ENCODE measurements at regions not wholly inside any gene's neighbourhood (a gene's known extent, or its start where the extent isn't known, plus 50 kb on each side); places are given as distances from the start of the nearest gene placed in this dataset.

- DNase-seq = peak; percentile 82
Observed at GRCh38 chr2:6071519-6071918, 379.3 kb downstream of the SOX11 start.

GRCh38 chr2:6072276-6072675 is 380.1 kb downstream of the SOX11 start:
- peak; percentile 56 for DNase-seq

- peak; percentile 56 for DNase-seq
Observed at GRCh38 chr2:6072768-6073167, 380.6 kb downstream of the SOX11 start.

DNA sequence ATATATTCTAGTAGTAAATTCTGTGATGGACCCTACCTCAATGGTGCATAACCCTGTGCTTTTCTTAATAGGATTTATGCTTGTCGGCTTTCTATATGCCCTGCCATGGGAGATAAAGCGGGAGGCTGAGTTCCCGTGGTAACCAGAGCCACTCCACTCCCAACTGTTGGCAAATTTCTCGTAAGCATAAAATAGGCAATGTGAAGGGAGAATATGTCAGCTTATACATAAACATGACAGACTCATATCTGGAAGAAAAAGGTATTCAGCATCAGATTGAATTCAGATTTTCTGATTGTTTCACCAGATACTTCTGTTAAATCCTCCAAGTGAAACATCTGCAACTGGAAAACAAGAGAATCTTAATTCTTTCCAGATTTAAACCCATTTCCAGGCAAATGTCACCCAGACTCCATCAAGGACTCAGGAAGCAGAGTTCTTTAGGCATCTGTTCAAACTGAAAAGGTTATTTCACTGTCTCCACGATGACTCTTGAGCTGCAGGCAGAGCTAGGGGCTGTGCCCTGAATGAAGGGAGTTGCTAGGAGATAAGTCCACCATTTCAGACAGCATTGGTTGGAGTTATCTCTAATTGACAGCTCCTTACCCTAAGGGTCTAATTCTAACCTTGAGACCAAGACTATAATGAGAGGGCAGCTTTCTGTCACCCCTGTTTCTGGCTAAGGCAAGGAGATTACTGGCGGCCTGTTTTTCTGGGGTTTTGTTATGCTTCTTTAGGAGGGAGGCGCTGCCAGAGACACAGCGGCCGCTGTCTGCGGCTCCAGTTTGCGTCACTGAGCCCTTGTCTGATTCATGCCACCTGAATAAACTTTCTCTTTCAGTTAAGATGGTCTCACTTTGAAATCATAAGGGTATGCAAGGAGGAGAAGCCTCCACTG is 381.3 kb downstream of the SOX11 start:
- DNase-seq = peak; percentile 88

DNA sequence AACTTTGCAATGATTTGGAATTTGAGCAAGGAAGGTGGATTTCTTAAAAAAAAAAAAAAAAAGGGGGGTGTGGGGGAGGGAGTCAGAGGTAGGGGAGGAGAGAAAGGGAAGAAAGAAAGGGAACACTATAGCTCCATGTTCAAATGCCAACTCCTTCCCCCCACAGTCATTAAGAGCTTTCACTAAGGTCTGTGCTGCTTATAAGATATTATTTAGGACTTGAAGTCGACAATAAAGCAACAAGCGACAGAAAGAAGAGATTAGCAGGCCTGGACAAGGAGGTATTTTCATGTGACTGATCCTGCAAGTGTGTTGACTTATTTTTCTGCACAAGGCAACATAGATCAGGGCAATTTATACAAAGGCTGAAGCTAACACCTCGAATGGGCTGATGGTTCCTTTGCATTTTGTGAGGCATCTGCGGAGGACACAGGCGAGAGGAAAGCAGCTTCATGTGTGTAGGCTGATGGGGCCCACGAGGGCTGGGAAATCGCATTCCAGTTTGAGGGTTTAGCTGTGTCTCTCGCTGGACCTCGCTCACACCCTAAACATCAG is 382.0 kb downstream of the SOX11 start:
- DNase-seq = peak; percentile 73

GRCh38 chr2:6077585-6077984 is 385.4 kb downstream of the SOX11 start:
- peak; percentile 43 for DNase-seq

- no peak for DNase-seq
Observed at GRCh38 chr2:6078414-6078813, 386.2 kb downstream of the SOX11 start.

DNA sequence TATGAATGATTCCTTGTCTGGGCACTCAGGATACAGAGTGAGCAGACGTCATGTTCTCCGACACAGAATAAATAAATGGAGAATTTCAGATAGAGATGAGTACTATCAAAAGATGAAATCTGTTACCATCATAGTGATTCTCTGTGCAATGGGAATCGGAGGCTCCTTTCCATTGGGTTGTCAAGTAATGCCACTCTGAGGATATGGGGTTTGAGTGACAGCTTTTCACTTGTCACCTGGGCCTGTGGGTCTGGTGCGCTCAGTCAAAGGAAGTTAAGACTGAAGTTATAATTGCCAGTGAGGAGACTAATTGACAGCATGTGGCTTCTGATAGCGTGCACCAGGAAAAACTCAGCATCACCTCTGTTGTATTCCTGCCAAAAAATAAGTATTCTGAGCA is 387.2 kb downstream of the SOX11 start:
- no peak for DNase-seq

DNA sequence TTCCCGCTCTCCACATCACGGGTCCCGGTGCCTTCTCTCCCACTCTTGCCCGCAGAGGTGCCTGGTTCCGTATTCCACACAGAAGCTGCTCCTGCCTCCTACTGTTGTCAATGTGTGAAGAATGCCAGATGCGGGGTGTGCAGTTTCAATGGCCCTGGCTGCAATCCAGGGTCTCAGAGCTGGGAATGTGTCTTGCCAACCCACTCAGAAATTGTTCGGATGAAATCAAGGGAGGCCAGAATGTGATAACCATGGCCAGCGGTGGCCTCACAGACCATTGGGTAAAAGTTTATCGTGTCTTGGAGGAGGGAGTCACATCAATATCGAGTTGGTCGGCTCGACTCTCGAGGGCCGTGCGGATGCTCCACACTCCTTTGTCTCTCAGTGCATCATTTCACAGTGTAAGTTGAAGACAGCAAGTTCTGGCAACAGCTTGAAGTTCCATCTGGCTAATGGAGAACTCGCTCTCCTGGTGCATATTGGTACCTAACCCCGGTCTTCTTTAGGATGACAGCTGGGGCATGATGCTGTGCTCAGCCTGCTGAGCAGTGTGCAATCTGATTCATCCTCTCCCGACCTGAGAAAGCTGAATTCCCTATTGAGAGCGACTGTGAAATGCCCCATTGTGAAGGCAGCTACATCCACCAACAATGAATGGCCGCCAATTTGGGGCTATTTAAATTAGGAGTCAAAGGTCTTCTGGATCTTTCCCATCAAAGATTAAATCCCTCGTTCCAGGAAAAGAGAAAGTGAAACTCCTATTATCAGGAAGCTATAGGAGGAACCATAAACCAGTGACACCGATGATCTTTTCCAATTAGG is 389.0 kb downstream of the SOX11 start:
- DNase-seq = peak; percentile 54

DNA sequence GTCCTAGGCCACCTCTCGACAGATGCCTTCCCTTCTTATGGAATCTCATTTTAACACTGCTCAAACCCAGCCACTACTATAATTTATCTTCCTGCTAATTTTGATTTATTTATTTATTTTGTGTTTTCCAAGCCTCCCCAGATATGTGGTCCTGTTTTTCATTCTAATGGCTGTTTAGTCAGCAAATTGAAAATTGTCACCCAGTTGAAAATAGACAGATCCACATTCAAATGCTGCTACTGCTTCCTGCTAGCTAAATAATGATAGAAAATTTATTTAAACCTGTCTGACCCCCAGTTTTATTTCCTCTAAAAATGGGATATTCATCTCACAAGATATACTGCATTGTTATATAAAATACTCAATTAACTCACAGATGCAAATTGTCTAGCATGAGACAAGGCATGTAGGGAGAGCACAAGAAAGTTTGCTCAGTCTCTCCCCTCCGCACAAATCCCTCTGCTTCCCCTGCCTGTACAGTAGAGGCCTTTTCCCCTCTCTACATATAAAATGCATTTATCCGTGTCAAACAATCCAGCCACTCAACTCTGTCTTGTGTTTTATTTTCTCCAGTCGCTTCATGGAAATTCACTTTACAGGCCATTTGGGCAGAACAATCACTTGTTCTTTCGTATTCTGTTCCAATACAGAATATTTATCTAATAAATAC is 389.9 kb downstream of the SOX11 start:
- no peak for DNase-seq

DNA sequence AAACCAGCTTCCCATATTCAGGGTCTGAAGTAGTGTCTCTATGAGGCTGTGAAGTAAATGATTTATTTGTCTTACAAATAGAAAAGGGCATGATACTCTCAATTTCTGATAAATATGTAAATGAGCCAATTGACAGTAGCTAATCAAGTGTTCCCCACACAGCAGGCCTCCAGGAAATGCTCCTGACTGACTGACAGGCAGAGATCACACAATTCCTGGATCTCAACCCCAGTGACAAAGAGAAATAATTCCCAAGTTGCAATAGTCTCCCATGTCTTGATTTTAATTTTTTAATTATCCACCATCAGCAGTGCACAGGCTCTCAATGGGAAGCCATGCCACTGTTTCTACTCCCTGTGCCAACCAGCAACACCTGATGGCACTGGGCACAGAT is 390.4 kb downstream of the SOX11 start:
- DNase-seq = no peak

- DNase-seq = peak; percentile 9
Observed at GRCh38 chr2:6083136-6083535, 391.0 kb downstream of the SOX11 start.

GRCh38 chr2:6089474-6089873 is 397.3 kb downstream of the SOX11 start:
- DNase-seq = no peak

DNA sequence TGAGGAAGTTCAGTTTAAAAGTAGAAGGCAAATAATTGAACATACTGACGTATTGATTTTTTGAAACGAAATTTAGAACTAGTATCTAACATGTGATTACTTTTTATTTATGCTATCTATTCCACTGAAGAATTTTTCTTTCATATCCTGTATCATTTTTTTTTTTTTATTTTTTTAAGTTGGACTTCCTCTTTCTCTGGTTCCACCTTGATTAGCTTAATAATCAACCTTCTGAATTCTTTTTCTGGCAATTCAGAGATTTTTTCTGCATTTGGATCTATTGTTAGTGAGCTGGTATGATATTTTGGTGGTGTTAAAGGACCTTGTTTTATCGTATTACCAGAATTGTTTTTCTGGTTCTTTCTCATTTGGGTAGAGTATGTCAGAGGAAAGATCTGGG is 411.2 kb downstream of the SOX11 start:
- DNase-seq = no peak

- DNase-seq = peak; percentile 79
Observed at GRCh38 chr2:6103949-6104348, 411.8 kb downstream of the SOX11 start.

DNA sequence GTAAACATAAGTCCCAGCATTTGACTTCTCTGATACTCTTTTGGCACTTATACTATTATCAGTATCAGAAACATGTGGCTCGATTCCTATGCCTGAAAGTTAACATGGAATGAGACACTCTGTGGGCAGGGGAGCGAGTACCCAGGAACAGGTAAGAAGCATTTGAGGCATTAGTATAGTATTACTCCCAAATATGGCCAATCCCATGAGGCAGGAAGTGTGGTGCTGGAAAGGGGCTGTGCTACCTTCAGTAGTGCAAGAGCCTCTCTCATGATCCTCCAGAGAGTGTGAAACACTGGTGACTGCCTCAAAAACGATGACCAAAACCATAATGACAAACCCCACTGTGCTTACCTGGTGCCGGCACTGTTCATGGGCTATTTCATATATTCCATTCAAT is 415.1 kb downstream of the SOX11 start:
- no peak for DNase-seq

DNA sequence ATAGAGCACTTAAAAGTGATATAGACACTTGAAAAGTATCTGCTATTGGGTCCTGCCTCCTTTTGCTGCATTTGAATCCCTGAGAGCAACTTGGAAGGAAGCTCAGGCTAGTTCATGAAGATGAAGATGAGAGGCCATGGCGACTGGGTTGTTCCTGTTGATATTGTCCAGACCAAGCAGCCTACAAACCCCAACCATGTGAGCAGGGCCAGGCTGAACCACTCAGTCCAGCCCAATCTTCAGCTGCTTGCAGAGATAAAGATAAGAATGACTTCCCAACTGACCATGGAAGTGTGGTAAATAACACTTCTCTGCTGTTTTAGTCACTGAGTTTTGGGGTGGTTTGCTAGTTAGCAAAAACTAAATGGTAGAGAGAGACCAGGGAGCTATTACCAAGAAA is 417.6 kb downstream of the SOX11 start:
- DNase-seq = no peak

- no peak for DNase-seq
Observed at GRCh38 chr2:6111781-6112261, 419.6 kb downstream of the SOX11 start.

- no peak for DNase-seq
Observed at GRCh38 chr2:6113786-6114185, 421.6 kb downstream of the SOX11 start.

DNA sequence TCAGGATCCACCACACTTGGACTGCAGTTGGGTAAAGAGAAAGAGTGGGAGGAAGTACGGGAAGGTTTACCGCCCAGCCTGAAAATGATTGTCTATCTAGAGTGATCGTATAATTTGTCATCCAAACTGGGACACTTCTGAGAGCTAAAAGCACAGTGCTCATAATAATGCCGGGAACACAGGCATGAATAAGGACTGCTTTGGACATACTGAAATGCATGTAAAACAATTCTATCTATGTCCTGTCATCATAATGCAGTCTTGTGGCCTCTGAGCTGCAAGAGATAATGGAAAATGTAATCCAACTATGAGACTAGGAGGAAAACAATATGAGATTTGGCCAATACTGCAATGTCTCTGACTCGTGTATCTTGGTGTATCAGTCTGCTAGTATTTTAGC is 435.5 kb downstream of the SOX11 start:
- DNase-seq = no peak

- DNase-seq = no peak
Observed at GRCh38 chr2:6139142-6139541, 447.0 kb downstream of the SOX11 start.

- no peak for DNase-seq
Observed at GRCh38 chr2:6139916-6140315, 447.7 kb downstream of the SOX11 start.

- no peak for DNase-seq
Observed at GRCh38 chr2:6140509-6140908, 448.3 kb downstream of the SOX11 start.
